Transverse colon (tissue), 4 donors: ENCODE measurements at regions not wholly inside any gene's neighbourhood (a gene's known extent, or its start where the extent isn't known, plus 50 kb on each side); places are given as distances from the start of the nearest gene placed in this dataset.

Source experiments
- DNase-seq: peaks from one replicate; pipeline ENCODE4 v3.0.0-alpha.2; 2019
- H3K27ac ChIP-seq, 4 donors: fragments of 200-600 bp; sonication (generic); 2 replicates each; pipeline ENCODE4 v1.5.1; 2016 to 2018; ENCODE audit warnings: inconsistent platforms in 4 of 4
- H3K27me3 ChIP-seq: fragments of 200-600 bp; sonication (generic); 2 replicates; pipeline ENCODE4 v1.5.1; 2017; ENCODE audit warnings: inconsistent platforms
- H3K36me3 ChIP-seq, 4 donors: fragments of 200-600 bp; sonication (generic); 2 replicates each; pipeline ENCODE4 v1.5.1; 2017 to 2019; ENCODE audit warnings: inconsistent platforms in 4 of 4
- H3K4me1 ChIP-seq, 4 donors: fragments of 200-600 bp; sonication (generic); 2 replicates each; pipeline ENCODE4 v1.5.1; 2017 to 2020; ENCODE audit warnings: inconsistent platforms in 4 of 4
- H3K4me3 ChIP-seq, 4 donors: fragments of 200-600 bp; sonication (generic); 1 replicate in 1 of 4; 2 replicates in 3 of 4; pipeline versions ENCODE4 v1.5.1 to v1.6.1; 2017 to 2019; ENCODE audit warnings: inconsistent platforms in 4 of 4
- H3K9me3 ChIP-seq, 2 donors: fragments of 200-600 bp; sonication (generic); 2 replicates each; pipeline ENCODE4 v1.5.1; 2017 to 2019; ENCODE audit warnings: inconsistent platforms in 2 of 2
- CTCF ChIP-seq, 5 experiments: fragments of 200-600 bp in 3 of 5; fragments of 450-650 bp in 2 of 5; sonication (generic) in 3 of 5; IDR thresholded peaks; 1 replicate in 2 of 5; 2 replicates in 3 of 5; pipeline ENCODE4 v1.5.1; 2016 to 2017; ENCODE audit warnings: antibody characterized with exemption in 5 of 5, inconsistent platforms in 3 of 5, mild to moderate bottlenecking in 2 of 5, moderate library complexity in 1 of 5
- EP300 ChIP-seq: sonication (generic); formaldehyde crosslinking; IDR thresholded peaks from one replicate; pipeline ENCODE4 v1.6.1; 2017; ENCODE audit warnings: antibody characterized with exemption, low read depth
- POLR2A ChIP-seq: fragments of 450-650 bp; IDR thresholded peaks from one replicate; pipeline ENCODE4 v1.6.1; 2016; ENCODE audit warnings: antibody characterized with exemption, mild to moderate bottlenecking, moderate library complexity
- POLR2AphosphoS5 ChIP-seq, 3 donors: sonication (generic); formaldehyde crosslinking; IDR thresholded peaks; one replicate each; pipeline ENCODE4 v1.6.1; 2016; ENCODE audit warnings: antibody characterized with exemption in 3 of 3
- WGBS, 2 donors: methylation state at CpG; one replicate each; pipeline ENCODE4 v1.1.5; 2018; ENCODE audit warnings: low coverage in 1 of 2; 5-methylcytosine and 5-hydroxymethylcytosine counted together
- in situ Hi-C, 4 donors: fragments of 200-750 bp; cut with MboI; loops; one replicate each; pipeline versions ENCODE4 v1.15.0 to v1.15.1; 2017; ENCODE audit warnings: low sequenced_read_pairs in 3 of 4, low pct_ligation_motif_present in 1 of 4, low pct_unique_long_range_greater_than_20kb in 1 of 4
- intact Hi-C: fragments of 100-400 bp; cut with DNase I; formaldehyde crosslinking; loops from one replicate; pipeline ENCODE4 v1.15.1; 2023; ENCODE audit warnings: low total_unique reads

- no peaks in the 10 kb centered on the region for H3K4me1 ChIP-seq
- in situ Hi-C loops (no loop called here), intact Hi-C loops (no loop called here)
- H3K9me3 ChIP-seq: peaks cover 0 to 2% of the 10 kb centered on the region in 2 donors
- DNase-seq: no peak
- no peak overlapping the region for H3K4me3 ChIP-seq
- WGBS, 2 donors: 79% methylated on average over 4 of the region's 4 CpGs; no CpG with 5 or more reads in 1 of the 2 donors
- no peak for TF ChIP-seq POLR2A
- no peak for TF ChIP-seq EP300
- TF ChIP-seq CTCF (IDR thresholded peaks at IDR 0.05): no peak
- no peak overlapping the region for H3K27ac ChIP-seq
- H3K27me3 ChIP-seq: no peaks in the 10 kb centered on the region
- no peaks in the 10 kb centered on the region for H3K36me3 ChIP-seq
Observed at GRCh38 chr4:189084671-189085070, 856.0 kb upstream of the FRG1 start.

- in situ Hi-C loops (no loop called here), intact Hi-C loops (loop anchor here (2.0 kb wide), 1 partner anchor 69 kb away; no protein-coding TSS in a partner anchor)
- Histone ChIP-seq H3K36me3 (no peaks in the 10 kb centered on the region), H3K9me3 (no peaks in the 10 kb centered on the region), H3K27ac (no peak overlapping the region), H3K27me3 (no peaks in the 10 kb centered on the region), H3K4me3 (no peak overlapping the region), H3K4me1 (no peaks in the 10 kb centered on the region)
- 47 to 53% methylated on average over 2 of the region's 2 CpGs for WGBS, 2 donors
- DNase-seq: no peak
- TF ChIP-seq POLR2A: no peak
- no peak for TF ChIP-seq POLR2AphosphoS5 (IDR thresholded peaks at IDR 0.05)
- TF ChIP-seq EP300: no peak
- no peak for TF ChIP-seq CTCF (IDR thresholded peaks at IDR 0.05)
Observed at GRCh38 chr4:189087971-189088370, 852.7 kb upstream of the FRG1 start.

GRCh38 chr4:189088780-189089179, 851.9 kb upstream of the FRG1 start:
- Histone ChIP-seq H3K27me3 (no peaks in the 10 kb centered on the region), H3K4me1 (no peaks in the 10 kb centered on the region), H3K36me3 (no peaks in the 10 kb centered on the region), H3K9me3 (no peaks in the 10 kb centered on the region), H3K27ac (no peak overlapping the region), H3K4me3 (no peak overlapping the region)
- no peak for DNase-seq
- in situ Hi-C loops (no loop called here), intact Hi-C loops (no loop called here)
- 55% methylated on average over 5 of the region's 5 CpGs; no CpG with 5 or more reads in 1 of the 2 donors for WGBS, 2 donors
- TF ChIP-seq CTCF (IDR thresholded peaks at IDR 0.05) (no peak), POLR2AphosphoS5 (IDR thresholded peaks at IDR 0.05) (no peak), POLR2A (no peak), EP300 (no peak)

- H3K27me3 ChIP-seq: no peaks in the 10 kb centered on the region
- H3K36me3 ChIP-seq: no peaks in the 10 kb centered on the region
- intact Hi-C loops (no loop called here), in situ Hi-C loops (no loop called here)
- H3K27ac ChIP-seq: no peak overlapping the region
- no peak overlapping the region for H3K4me3 ChIP-seq
- H3K9me3 ChIP-seq: no peaks in the 10 kb centered on the region
- 61 to 63% methylated on average over 2 of the region's 2 CpGs for WGBS, 2 donors
- H3K4me1 ChIP-seq: no peaks in the 10 kb centered on the region
- TF ChIP-seq POLR2A: no peak
- TF ChIP-seq CTCF (IDR thresholded peaks at IDR 0.05): no peak
- TF ChIP-seq EP300: no peak
- TF ChIP-seq POLR2AphosphoS5 (IDR thresholded peaks at IDR 0.05): no peak
- no peak for DNase-seq
Observed at GRCh38 chr4:189090174-189090814, 850.4 kb upstream of the FRG1 start.
